Panc1 (cell line): ENCODE measurements at regions not wholly inside any gene's neighbourhood (a gene's known extent, or its start where the extent isn't known, plus 50 kb on each side); places are given as distances from the start of the nearest gene placed in this dataset.

Source experiments
- ATAC-seq: fragments of 200-7000 bp; cut with Tn5 transposase; 2 replicates; pipeline ENCODE4 v1.9.1; 2020; ENCODE audit warnings: mild to moderate bottlenecking, moderate library complexity
- BruUV-seq: library from RNA; stranded (reverse); fragments of 400-500 nt; replicated peaks from 2 replicates; lab custom pipeline; 2021; lab: Mats Ljungman, UMichigan
- CTCF ChIA-PET: fragments of 300-600 bp; sonication (Branson Sonifier 250); formaldehyde crosslinking; loops from one replicate; lab custom pipeline; 2022; ENCODE audit warnings: antibody characterized with exemption; lab: Charles Lee
- POLR2A ChIA-PET: fragments of 300-600 bp; sonication (Branson Sonifier 250); formaldehyde crosslinking; loops from one replicate; lab custom pipeline; 2022; ENCODE audit warnings: antibody characterized with exemption; lab: Charles Lee
- DNase-seq: peaks from one replicate; pipeline ENCODE4 v3.0.0-alpha.2; 2010; ENCODE audit warnings: low read depth, low spot score
- H3K27ac ChIP-seq: 2 replicates; pipeline ENCODE4 v1.5.1; 2011; ENCODE audit warnings: mild to moderate bottlenecking, low read length, inconsistent platforms
- H3K27me3 ChIP-seq: fragments of 200-500 bp; sonication (Bioruptor generic); 2 replicates; pipeline ENCODE4 v1.6.0; 2014; ENCODE audit warnings: low read length, inconsistent platforms; ENCODE audit not compliant: control insufficient read depth, insufficient read depth
- H3K36me3 ChIP-seq: fragments of 200-500 bp; sonication (Bioruptor generic); 2 replicates; pipeline ENCODE4 v1.5.1; 2014; ENCODE audit warnings: inconsistent platforms, mild to moderate bottlenecking, low read length, moderate library complexity; ENCODE audit not compliant: control insufficient read depth, insufficient read depth
- H3K4me1 ChIP-seq: 2 replicates; pipeline ENCODE4 v1.5.1; 2011; ENCODE audit warnings: inconsistent platforms, mild to moderate bottlenecking, low read length, moderate library complexity; ENCODE audit not compliant: control insufficient read depth, insufficient read depth
- H3K4me3 ChIP-seq, 2 experiments: 2 replicates each; pipeline ENCODE4 v1.5.1; 2011 to 2012; ENCODE audit warnings: low read depth in 2 of 2, low read length in 2 of 2, mild to moderate bottlenecking in 2 of 2, inconsistent platforms in 1 of 2, moderate library complexity in 1 of 2
- H3K9me3 ChIP-seq: fragments of 200-500 bp; sonication (Bioruptor generic); 2 replicates; pipeline ENCODE4 v1.5.1; 2014; ENCODE audit warnings: low read depth, mild to moderate bottlenecking, inconsistent platforms, low read length, moderate library complexity; ENCODE audit not compliant: control insufficient read depth, insufficient read depth
- POLR2AphosphoS5 ChIP-seq: IDR thresholded peaks from 2 replicates; pipeline ENCODE4 v1.6.1; 2012; ENCODE audit warnings: mild to moderate bottlenecking, low read depth, low read length, moderate library complexity
- SIN3A ChIP-seq: IDR thresholded peaks from 2 replicates; pipeline ENCODE4 v1.6.1; 2012; ENCODE audit warnings: low read depth, mild to moderate bottlenecking, low read length, moderate library complexity, borderline replicate concordance; ENCODE audit not compliant: insufficient read depth
- TCF7L2 ChIP-seq: IDR thresholded peaks from 2 replicates; pipeline ENCODE4 v1.6.1; 2011; ENCODE audit warnings: mild to moderate bottlenecking, low read depth, low read length, inconsistent platforms
- in situ Hi-C: cut with HindIII; loops from 2 replicates; pipeline ENCODE4 v1.10.0; 2016; ENCODE audit warnings: low sequenced_read_pairs, low pct_unique_long_range_greater_than_20kb
- intact Hi-C: fragments of 100-400 bp; cut with micrococcal nuclease; formaldehyde crosslinking; loops from one replicate; pipeline ENCODE4 v1.10.0; 2022; ENCODE audit not compliant: unreplicated experiment
- TF ChIP-seq, protein P1 (sequence below), 2 experiments: IDR thresholded peaks; 2 replicates each; pipeline ENCODE4 v1.6.1; 2011 to 2012; ENCODE audit warnings: low read depth in 2 of 2, control low read depth in 1 of 2, low read length in 1 of 2, mild to moderate bottlenecking in 1 of 2, moderate library complexity in 1 of 2; ENCODE audit not compliant: insufficient read depth in 1 of 2
- TF ChIP-seq, protein P2 (sequence below): fragments of 450-650 bp; IDR thresholded peaks from 2 replicates; pipeline ENCODE4 v1.5.1; 2017; ENCODE audit warnings: mild to moderate bottlenecking

DNA sequence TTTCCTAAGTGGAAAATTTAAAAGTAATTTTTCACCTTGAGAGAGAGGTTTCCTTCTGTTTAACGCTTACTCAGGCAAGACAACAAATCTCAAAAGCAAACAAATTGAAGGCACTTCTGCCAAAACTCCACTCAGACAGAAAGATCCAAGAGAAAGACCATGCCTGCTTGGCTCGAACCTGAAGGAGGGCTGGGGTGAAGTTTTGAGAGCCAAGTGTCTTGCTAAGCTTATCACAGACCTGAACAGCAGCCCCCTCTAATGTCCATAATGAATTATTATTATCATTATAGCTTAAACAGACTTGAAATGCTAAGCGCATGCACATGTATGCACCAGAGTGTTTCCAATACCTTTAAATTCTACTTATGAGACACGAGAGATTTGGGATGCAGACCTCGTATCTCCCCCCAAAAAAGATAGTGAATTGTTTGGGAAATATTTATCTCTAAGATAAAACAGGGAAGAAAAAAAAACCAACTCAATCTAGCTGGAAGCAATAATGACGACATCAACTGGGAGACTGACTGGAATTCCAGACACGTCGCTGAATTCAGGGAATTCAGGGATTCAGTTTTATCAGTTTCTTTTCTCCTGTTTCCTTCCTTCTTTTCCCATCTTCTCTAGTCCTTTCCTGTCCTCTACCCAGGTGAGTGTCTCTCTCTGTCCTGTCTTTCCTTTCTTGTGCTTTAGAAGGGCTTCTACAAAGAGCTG, 473.2 kb downstream of the RBFOX1 start:
- Histone ChIP-seq H3K4me3 (no peak overlapping the region), H3K9me3 (no peaks in the 10 kb centered on the region), H3K27me3 (no peaks in the 10 kb centered on the region), H3K27ac (no peak overlapping the region), H3K36me3 (no peaks in the 10 kb centered on the region), H3K4me1 (no peaks in the 10 kb centered on the region)
- intact Hi-C loops (no loop called here), in situ Hi-C loops (no loop called here)
- ChIA-PET POLR2A (no interaction called here), CTCF (no interaction called here)
- TF ChIP-seq, protein P1, sequence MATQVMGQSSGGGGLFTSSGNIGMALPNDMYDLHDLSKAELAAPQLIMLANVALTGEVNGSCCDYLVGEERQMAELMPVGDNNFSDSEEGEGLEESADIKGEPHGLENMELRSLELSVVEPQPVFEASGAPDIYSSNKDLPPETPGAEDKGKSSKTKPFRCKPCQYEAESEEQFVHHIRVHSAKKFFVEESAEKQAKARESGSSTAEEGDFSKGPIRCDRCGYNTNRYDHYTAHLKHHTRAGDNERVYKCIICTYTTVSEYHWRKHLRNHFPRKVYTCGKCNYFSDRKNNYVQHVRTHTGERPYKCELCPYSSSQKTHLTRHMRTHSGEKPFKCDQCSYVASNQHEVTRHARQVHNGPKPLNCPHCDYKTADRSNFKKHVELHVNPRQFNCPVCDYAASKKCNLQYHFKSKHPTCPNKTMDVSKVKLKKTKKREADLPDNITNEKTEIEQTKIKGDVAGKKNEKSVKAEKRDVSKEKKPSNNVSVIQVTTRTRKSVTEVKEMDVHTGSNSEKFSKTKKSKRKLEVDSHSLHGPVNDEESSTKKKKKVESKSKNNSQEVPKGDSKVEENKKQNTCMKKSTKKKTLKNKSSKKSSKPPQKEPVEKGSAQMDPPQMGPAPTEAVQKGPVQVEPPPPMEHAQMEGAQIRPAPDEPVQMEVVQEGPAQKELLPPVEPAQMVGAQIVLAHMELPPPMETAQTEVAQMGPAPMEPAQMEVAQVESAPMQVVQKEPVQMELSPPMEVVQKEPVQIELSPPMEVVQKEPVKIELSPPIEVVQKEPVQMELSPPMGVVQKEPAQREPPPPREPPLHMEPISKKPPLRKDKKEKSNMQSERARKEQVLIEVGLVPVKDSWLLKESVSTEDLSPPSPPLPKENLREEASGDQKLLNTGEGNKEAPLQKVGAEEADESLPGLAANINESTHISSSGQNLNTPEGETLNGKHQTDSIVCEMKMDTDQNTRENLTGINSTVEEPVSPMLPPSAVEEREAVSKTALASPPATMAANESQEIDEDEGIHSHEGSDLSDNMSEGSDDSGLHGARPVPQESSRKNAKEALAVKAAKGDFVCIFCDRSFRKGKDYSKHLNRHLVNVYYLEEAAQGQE (IDR thresholded peaks at IDR 0.05; ENCODE audit: insufficient read depth in 1 of 2, low read depth in 2 of 2, low read length in 1 of 2) = no peak
- TF ChIP-seq, protein P2, sequence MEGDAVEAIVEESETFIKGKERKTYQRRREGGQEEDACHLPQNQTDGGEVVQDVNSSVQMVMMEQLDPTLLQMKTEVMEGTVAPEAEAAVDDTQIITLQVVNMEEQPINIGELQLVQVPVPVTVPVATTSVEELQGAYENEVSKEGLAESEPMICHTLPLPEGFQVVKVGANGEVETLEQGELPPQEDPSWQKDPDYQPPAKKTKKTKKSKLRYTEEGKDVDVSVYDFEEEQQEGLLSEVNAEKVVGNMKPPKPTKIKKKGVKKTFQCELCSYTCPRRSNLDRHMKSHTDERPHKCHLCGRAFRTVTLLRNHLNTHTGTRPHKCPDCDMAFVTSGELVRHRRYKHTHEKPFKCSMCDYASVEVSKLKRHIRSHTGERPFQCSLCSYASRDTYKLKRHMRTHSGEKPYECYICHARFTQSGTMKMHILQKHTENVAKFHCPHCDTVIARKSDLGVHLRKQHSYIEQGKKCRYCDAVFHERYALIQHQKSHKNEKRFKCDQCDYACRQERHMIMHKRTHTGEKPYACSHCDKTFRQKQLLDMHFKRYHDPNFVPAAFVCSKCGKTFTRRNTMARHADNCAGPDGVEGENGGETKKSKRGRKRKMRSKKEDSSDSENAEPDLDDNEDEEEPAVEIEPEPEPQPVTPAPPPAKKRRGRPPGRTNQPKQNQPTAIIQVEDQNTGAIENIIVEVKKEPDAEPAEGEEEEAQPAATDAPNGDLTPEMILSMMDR = no peak
- no peak for TF ChIP-seq TCF7L2
- no peak for TF ChIP-seq POLR2AphosphoS5
- TF ChIP-seq SIN3A = no peak
- BruUV-seq = no TSS peak
- ATAC-seq = no peak
- no peak for DNase-seq

- Histone ChIP-seq H3K27me3 (no peaks in the 10 kb centered on the region), H3K4me1 (no peaks in the 10 kb centered on the region), H3K36me3 (no peaks in the 10 kb centered on the region), H3K27ac (no peak overlapping the region), H3K4me3 (no peak overlapping the region), H3K9me3 (no peaks in the 10 kb centered on the region)
- no TSS peak for BruUV-seq
- intact Hi-C loops (no loop called here), in situ Hi-C loops (no loop called here)
- no peak for DNase-seq
- TF ChIP-seq SIN3A = no peak
- TF ChIP-seq, protein P2 = no peak
- TF ChIP-seq, protein P1 (IDR thresholded peaks at IDR 0.05; ENCODE audit: insufficient read depth in 1 of 2, low read depth in 2 of 2, low read length in 1 of 2) = no peak
- ATAC-seq = no peak
- CTCF ChIA-PET = no interaction called here
- POLR2A ChIA-PET = no interaction called here
These were observed 472.1 kb downstream of the RBFOX1 start for GRCh38 chr16:7804635-7805195.
